Progenitor cell of endocrine pancreas (in vitro differentiated cells): ENCODE measurements at regions not wholly inside any gene's neighbourhood (a gene's known extent, or its start where the extent isn't known, plus 50 kb on each side); places are given as distances from the start of the nearest gene placed in this dataset.

Experiments used
- DNase-seq: peaks from one replicate; pipeline ENCODE4 v3.0.0; 2021; ENCODE audit warnings: low spot score; ENCODE audit not compliant: unreplicated experiment
- H3K27ac Mint-ChIP-seq: 2 replicates; pipeline ENCODE4 v1.8.0; 2021; ENCODE audit warnings: mild to moderate bottlenecking, moderate library complexity, mixed read lengths
- H3K27me3 Mint-ChIP-seq: 2 replicates; pipeline ENCODE4 v1.8.0; 2021; ENCODE audit warnings: mixed read lengths
- H3K36me3 Mint-ChIP-seq: 2 replicates; pipeline ENCODE4 v1.8.0; 2022; ENCODE audit warnings: mixed read lengths; ENCODE audit not compliant: insufficient read depth
- H3K4me1 Mint-ChIP-seq: 2 replicates; pipeline ENCODE4 v1.8.0; 2021; ENCODE audit warnings: low read depth, mixed read lengths
- H3K4me3 Mint-ChIP-seq: 2 replicates; pipeline ENCODE4 v1.8.0; 2021; ENCODE audit warnings: low read depth, mild to moderate bottlenecking, moderate library complexity, mixed read lengths
- H3K9me3 Mint-ChIP-seq: 2 replicates; pipeline ENCODE4 v1.8.0; 2021; ENCODE audit warnings: low read depth, mixed read lengths
- CTCF ChIP-seq: fragments of 200-600 bp; sonication (generic); IDR thresholded peaks from one replicate; pipeline ENCODE4 v1.5.0; 2021; ENCODE audit warnings: antibody characterized with exemption, mild to moderate bottlenecking; ENCODE audit not compliant: unreplicated experiment

DNA sequence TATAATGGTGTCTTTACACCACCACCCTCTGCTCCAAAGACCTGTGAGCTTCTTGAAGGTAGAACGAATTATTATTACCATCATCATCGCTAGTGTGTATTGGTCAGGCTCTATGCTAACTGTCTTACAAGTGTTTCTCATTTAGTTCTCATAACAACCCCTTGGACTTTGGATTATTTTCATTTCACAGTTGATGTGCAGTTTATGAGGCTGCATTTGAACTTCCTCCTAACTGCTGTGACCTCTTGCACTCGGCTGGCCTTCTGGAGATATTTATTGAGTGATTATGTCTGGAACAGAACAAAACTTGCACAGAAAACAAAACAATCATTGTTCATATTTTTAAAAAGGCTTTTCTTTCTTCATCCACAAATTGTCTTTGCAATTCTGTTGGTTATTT is 306.3 kb upstream of the SGCD start:
- Mint-ChIP-seq H3K4me3 (no peak overlapping the region), H3K4me1 (peaks cover 4% of the 10 kb centered on the region), H3K9me3 (no peaks in the 10 kb centered on the region), H3K27ac (no peak overlapping the region), H3K27me3 (no peaks in the 10 kb centered on the region), H3K36me3 (no peaks in the 10 kb centered on the region)
- DNase-seq, result no peak
- TF ChIP-seq CTCF, result no peak

- Mint-ChIP-seq H3K9me3 (no peaks in the 10 kb centered on the region), H3K36me3 (no peaks in the 10 kb centered on the region), H3K27ac (no peak overlapping the region), H3K4me3 (no peak overlapping the region), H3K27me3 (no peaks in the 10 kb centered on the region), H3K4me1 (peaks cover 4% of the 10 kb centered on the region)
- DNase-seq, result no peak
- TF ChIP-seq CTCF, result no peak
These were observed 305.1 kb upstream of the SGCD start for GRCh38 chr5:156021866-156022265.

- Mint-ChIP-seq H3K27me3 (no peaks in the 10 kb centered on the region), H3K36me3 (no peaks in the 10 kb centered on the region), H3K4me3 (no peak overlapping the region)
These were observed 301.3 kb upstream of the SGCD start for GRCh38 chr5:156025656-156026055.

DNA sequence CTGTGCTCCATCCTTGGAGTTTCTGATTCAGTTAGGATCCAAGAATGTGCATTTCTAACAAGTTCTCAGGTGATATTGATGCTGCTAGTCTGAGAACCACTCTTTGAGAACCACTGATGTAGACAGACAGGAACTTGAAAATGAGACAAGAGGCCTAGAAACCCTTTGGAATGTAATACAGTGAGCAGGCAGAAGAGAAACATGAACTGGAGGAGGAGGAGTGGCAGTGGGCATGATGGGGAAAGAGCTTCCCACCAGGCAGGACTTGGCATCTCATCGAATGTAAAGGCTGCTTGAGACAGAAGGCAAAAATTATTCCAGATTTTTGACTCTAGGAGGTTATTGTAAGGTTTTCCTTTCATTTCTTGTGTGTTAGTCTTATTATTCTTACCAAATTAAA is 295.8 kb upstream of the SGCD start:
- Mint-ChIP-seq H3K9me3 (no peaks in the 10 kb centered on the region), H3K4me1 (no peaks in the 10 kb centered on the region), H3K4me3 (no peak overlapping the region), H3K27me3 (no peaks in the 10 kb centered on the region), H3K27ac (no peak overlapping the region), H3K36me3 (no peaks in the 10 kb centered on the region)
- TF ChIP-seq CTCF, result no peak
- DNase-seq, result no peak

More at GRCh38 chr5:156025656-156026055, 301.3 kb upstream of the SGCD start:
- H3K4me1 Mint-ChIP-seq, result peaks cover 3% of the 10 kb centered on the region
- no peak for TF ChIP-seq CTCF
- H3K27ac Mint-ChIP-seq, result no peak overlapping the region
- no peaks in the 10 kb centered on the region for H3K9me3 Mint-ChIP-seq
- no peak for DNase-seq

DNA sequence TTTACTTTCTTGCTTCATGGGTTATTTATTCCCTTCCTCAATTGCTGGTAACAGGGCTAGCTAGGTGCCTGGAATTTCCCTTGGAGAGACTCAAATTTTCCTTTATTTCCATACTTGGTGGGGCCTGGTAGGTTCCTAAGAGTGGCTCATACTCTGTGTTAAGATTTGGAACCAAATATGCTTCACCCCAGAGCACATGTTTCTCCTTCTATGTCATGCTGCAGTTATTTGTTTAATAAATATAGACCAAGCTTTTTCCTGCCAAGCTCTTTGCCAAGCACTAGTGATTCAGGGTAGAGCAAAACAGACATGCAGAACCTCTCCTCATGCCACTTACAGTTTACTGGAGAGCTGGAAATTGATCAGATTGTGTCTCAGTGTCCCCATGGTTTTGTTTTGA is 290.3 kb upstream of the SGCD start:
- no peaks in the 10 kb centered on the region for H3K9me3 Mint-ChIP-seq

More for the DNA sequence above, 290.3 kb upstream of the SGCD start:
- no peak for DNase-seq
- Mint-ChIP-seq H3K4me3 (no peak overlapping the region), H3K27ac (no peak overlapping the region), H3K36me3 (no peaks in the 10 kb centered on the region), H3K4me1 (peaks cover 3% of the 10 kb centered on the region), H3K27me3 (no peaks in the 10 kb centered on the region)
- TF ChIP-seq CTCF, result no peak
